OCI-LY1 (cell line): ENCODE measurements at regions not wholly inside any gene's neighbourhood (a gene's known extent, or its start where the extent isn't known, plus 50 kb on each side); places are given as distances from the start of the nearest gene placed in this dataset.
"Not testable (repeated sequence)": the region's sequence is repeated elsewhere in the genome, so short reads cannot be mapped to it uniquely, and the experiment has no call there.

Experiments
- H2AFZ ChIP-seq: fragments of 200-600 bp; sonication (generic), shearing (Covaris generic); 2 replicates; pipeline ENCODE4 v1.6.0; 2014; ENCODE audit warnings: antibody characterized with exemption, mild to moderate bottlenecking, low read length
- H3F3A ChIP-seq: fragments of 200-600 bp; sonication (generic), shearing (Covaris generic); 2 replicates; pipeline ENCODE4 v1.6.0; 2014; ENCODE audit warnings: mild to moderate bottlenecking, antibody characterized with exemption, low read length, moderate library complexity; ENCODE audit not compliant: insufficient read depth
- H3K27ac ChIP-seq: fragments of 200-600 bp; sonication (generic); 2 replicates; pipeline ENCODE4 v1.5.1; 2014; ENCODE audit warnings: low read length, mixed run types, mild to moderate bottlenecking, low read depth; ENCODE audit not compliant: poor library complexity, severe bottlenecking
- H3K27me3 ChIP-seq: fragments of 200-600 bp; sonication (generic); 2 replicates; pipeline ENCODE4 v1.6.0; 2014; ENCODE audit warnings: antibody characterized with exemption, mild to moderate bottlenecking, low read length, moderate library complexity; ENCODE audit not compliant: insufficient read depth
- H3K36me3 ChIP-seq: fragments of 200-600 bp; sonication (generic); 2 replicates; pipeline ENCODE4 v1.6.1; 2014; ENCODE audit warnings: mild to moderate bottlenecking, antibody characterized with exemption, low read length, moderate library complexity, mixed read lengths; ENCODE audit not compliant: insufficient read depth
- H3K4me1 ChIP-seq: fragments of 200-600 bp; sonication (generic); 2 replicates; pipeline ENCODE4 v1.5.1; 2014; ENCODE audit warnings: mild to moderate bottlenecking, low read length, moderate library complexity; ENCODE audit not compliant: insufficient read depth, severe bottlenecking
- H3K4me2 ChIP-seq: fragments of 200-600 bp; sonication (generic), shearing (Covaris generic); 2 replicates; pipeline ENCODE4 v1.6.1; 2014; ENCODE audit warnings: low read length
- H3K4me3 ChIP-seq: fragments of 200-600 bp; sonication (generic); 2 replicates; pipeline ENCODE4 v1.5.1; 2014; ENCODE audit warnings: low read length, low read depth, mild to moderate bottlenecking, mixed read lengths; ENCODE audit not compliant: poor library complexity, severe bottlenecking
- H3K79me2 ChIP-seq: fragments of 200-600 bp; shearing (Covaris generic); 2 replicates; pipeline ENCODE4 v1.6.1; 2016; ENCODE audit warnings: mixed run types, low read length, mixed read lengths; ENCODE audit not compliant: insufficient read depth
- H3K9ac ChIP-seq: fragments of 200-600 bp; sonication (generic), shearing (Covaris generic); 2 replicates; pipeline ENCODE4 v1.6.1; 2014; ENCODE audit warnings: mild to moderate bottlenecking, low read length, mixed read lengths
- H3K9me2 ChIP-seq: fragments of 200-600 bp; sonication (generic), shearing (Covaris generic); 2 replicates; pipeline ENCODE4 v1.6.1; 2014; ENCODE audit warnings: low read depth, mild to moderate bottlenecking, low read length, mixed read lengths
- H3K9me3 ChIP-seq: fragments of 200-600 bp; shearing (Covaris generic); 2 replicates; pipeline ENCODE4 v1.6.1; 2014; ENCODE audit warnings: low read length, mixed read lengths
- H4K20me1 ChIP-seq: fragments of 200-600 bp; sonication (generic), shearing (Covaris generic); 2 replicates; pipeline ENCODE4 v1.6.0; 2016; ENCODE audit warnings: mild to moderate bottlenecking, low read length; ENCODE audit not compliant: insufficient read depth
- CTCF ChIP-seq: fragments of 200-600 bp; sonication (generic), shearing (Covaris generic); IDR thresholded peaks from 2 replicates; pipeline ENCODE4 v1.5.1; 2017; ENCODE audit warnings: mild to moderate bottlenecking, antibody characterized with exemption, low read length, moderate library complexity, mixed read lengths
- EZH2 ChIP-seq: fragments of 200-600 bp; sonication (generic), shearing (Covaris generic); IDR thresholded peaks from 2 replicates; pipeline ENCODE4 v1.8.0; 2017; ENCODE audit warnings: borderline replicate concordance, mixed run types, mild to moderate bottlenecking, antibody characterized with exemption, low read length, moderate library complexity, mixed read lengths

GRCh38 chr18:43367895-43368294, 90.6 kb upstream of the SYT4 start:
- Histone ChIP-seq H3K27me3 (no peaks in the 10 kb centered on the region), H3K9ac (no peak overlapping the region), H3K9me2 (no peaks in the 10 kb centered on the region), H3K79me2 (no peaks in the 10 kb centered on the region), H3K9me3 (no peaks in the 10 kb centered on the region), H3F3A (no peaks in the 10 kb centered on the region), H2AFZ (no peak overlapping the region), H3K4me3 (no peak overlapping the region), H3K36me3 (no peaks in the 10 kb centered on the region), H3K4me1 (no peaks in the 10 kb centered on the region), H4K20me1 (no peaks in the 10 kb centered on the region), H3K4me2 (no peak overlapping the region), H3K27ac (no peak overlapping the region)
- TF ChIP-seq EZH2: no peak
- TF ChIP-seq CTCF: no peak

- not testable (repeated sequence) for H3K79me2 ChIP-seq, H2AFZ ChIP-seq, H3K27me3 ChIP-seq, H3K9me2 ChIP-seq, H3K4me2 ChIP-seq, H3K9me3 ChIP-seq, H3K4me3 ChIP-seq, H3K4me1 ChIP-seq, H3K27ac ChIP-seq, H4K20me1 ChIP-seq, H3F3A ChIP-seq, H3K36me3 ChIP-seq, H3K9ac ChIP-seq
These were observed 92.0 kb upstream of the SYT4 start for GRCh38 chr18:43369311-43369710.

GRCh38 chr18:43372773-43373172, 95.5 kb upstream of the SYT4 start:
- H3K9me3 ChIP-seq: no peaks in the 10 kb centered on the region
- H3K9ac ChIP-seq: no peak overlapping the region
- no peak overlapping the region for H3K4me2 ChIP-seq
- no peak overlapping the region for H3K27ac ChIP-seq
- H3K4me1 ChIP-seq: no peaks in the 10 kb centered on the region
- no peaks in the 10 kb centered on the region for H3K36me3 ChIP-seq
- no peak overlapping the region for H2AFZ ChIP-seq
- H3F3A ChIP-seq: no peaks in the 10 kb centered on the region
- TF ChIP-seq EZH2: no peak
- H3K79me2 ChIP-seq: no peaks in the 10 kb centered on the region
- H3K4me3 ChIP-seq: no peak overlapping the region
- no peaks in the 10 kb centered on the region for H3K27me3 ChIP-seq
- H3K9me2 ChIP-seq: no peaks in the 10 kb centered on the region
- no peaks in the 10 kb centered on the region for H4K20me1 ChIP-seq

- Histone ChIP-seq H3K4me2 (no peak overlapping the region), H3K36me3 (no peaks in the 10 kb centered on the region), H3K9me2 (no peaks in the 10 kb centered on the region), H3K79me2 (no peaks in the 10 kb centered on the region), H3K4me1 (no peaks in the 10 kb centered on the region), H4K20me1 (no peaks in the 10 kb centered on the region), H3F3A (no peaks in the 10 kb centered on the region), H3K27me3 (no peaks in the 10 kb centered on the region), H3K9me3 (no peaks in the 10 kb centered on the region), H3K4me3 (no peak overlapping the region), H2AFZ (no peak overlapping the region), H3K9ac (no peak overlapping the region), H3K27ac (no peak overlapping the region)
- no peak for TF ChIP-seq CTCF
- no peak for TF ChIP-seq EZH2
These were observed 102.9 kb upstream of the SYT4 start for GRCh38 chr18:43380104-43380672.
